HG03175 (cell line): ENCODE measurements at regions not wholly inside any gene's neighbourhood (a gene's known extent, or its start where the extent isn't known, plus 50 kb on each side); places are given as distances from the start of the nearest gene placed in this dataset.
"Not testable (repeated sequence)": the region's sequence is repeated elsewhere in the genome, so short reads cannot be mapped to it uniquely, and the experiment has no call there.

Experiments used
- ATAC-seq: cut with Tn5 transposase; IDR thresholded peaks from one replicate; pipeline ENCODE4 v1.9.1; 2021; ENCODE audit warnings: mild to moderate bottlenecking, moderate library complexity; ENCODE audit not compliant: unreplicated experiment

DNA sequence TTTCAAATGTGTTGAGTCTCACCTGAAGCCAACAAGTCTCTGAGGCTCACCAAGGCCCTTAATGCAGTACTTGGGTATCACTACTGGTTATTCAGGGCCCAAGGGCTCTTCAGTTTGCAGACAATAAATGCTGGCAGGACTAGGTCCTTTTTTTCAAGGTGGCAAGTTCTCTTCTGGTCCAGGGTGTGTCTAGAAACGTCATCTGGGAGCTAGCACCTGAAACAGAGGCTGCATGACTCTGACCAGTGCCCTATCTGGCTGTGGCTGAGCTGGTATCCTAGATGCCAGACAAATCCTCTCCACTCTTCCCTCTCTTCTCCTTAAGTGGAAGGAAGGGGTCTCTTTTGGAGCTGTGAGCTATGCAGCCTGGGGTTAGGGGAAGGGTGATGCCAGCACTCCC, 276.8 kb downstream of the PYDC2 start:
- ATAC-seq: no peak

DNA sequence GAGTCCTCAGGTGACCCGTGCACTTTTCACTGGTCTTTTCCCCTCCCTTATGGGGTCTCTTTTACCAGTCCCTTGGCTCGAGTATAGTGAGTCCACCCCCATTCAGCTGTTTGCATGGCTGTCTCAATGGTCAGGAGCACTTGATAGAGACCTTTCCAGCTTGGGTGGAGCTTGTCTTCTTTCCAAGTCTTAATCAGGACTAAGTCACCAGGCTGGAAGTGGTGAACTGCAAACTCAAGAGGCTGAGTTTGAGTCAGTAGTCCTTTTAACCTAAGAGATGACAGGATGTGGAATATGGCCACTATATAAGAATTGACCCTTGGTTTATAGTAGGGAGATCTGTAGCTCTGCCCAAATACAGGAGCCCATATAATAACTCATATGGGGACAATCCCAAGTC, 279.7 kb downstream of the PYDC2 start:
- no peak for ATAC-seq

DNA sequence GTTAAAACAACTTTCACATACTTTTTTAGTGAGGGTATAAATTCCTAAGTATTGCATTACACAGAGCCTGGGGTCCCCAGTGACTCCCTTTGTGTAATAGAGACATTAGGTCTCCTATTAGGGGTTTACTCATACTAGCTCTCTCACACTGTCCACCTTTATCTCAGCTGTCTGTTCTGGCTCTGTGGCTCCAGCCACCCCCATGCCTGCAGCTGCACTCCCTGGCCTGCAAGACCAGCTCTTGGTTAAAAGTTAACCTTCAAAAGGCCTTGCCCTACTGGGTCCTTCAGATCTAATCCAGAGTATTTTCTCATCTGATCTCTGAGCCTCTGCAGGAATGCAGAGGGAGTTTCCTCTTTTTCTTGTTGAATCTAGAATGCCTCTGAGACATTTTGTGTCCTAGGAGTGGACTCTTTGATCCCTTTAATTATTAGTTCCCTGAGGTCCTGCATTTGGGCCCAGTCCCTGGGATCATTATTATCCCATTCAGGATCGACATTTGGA, 280.9 kb downstream of the PYDC2 start:
- ATAC-seq: not testable (repeated sequence)

DNA sequence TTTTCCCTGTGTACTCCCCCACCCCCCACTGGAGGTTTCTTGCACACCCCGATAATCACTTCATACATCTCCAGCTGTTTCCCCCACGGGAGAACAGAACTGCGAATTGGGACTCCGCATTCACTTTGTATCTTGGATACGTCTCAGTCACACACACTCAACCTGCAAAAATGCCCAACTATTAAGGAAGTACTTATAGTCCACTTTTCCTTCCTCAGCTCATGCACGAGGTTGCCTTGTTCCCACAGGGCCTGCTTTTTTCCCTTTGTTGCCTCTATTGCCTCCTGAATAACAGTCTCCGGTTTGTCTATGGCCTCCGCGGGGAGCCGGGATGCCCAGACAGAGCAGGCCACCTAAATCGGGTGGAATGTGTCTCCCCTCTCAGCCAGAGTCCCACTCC, 282.3 kb downstream of the PYDC2 start:
- ATAC-seq: no peak

DNA sequence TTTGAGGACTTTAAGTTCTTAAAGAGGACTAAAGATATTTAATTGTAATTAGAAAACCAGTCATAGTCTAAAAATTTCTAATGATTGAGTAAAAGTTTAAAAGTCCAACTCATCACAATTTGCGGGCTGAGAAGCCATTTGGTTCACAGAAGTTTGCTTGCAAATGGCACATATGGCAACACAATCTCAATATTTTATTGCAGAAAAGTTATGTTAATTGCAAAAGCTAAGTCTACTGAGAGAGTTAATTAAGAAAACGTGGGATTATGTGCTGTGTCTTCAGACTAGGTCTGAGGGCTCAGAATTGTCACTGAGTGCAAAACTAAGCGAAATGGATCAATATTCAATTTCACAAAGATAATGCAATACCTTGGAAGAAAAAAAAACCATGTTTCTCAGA, 289.7 kb downstream of the PYDC2 start:
- no peak for ATAC-seq

DNA sequence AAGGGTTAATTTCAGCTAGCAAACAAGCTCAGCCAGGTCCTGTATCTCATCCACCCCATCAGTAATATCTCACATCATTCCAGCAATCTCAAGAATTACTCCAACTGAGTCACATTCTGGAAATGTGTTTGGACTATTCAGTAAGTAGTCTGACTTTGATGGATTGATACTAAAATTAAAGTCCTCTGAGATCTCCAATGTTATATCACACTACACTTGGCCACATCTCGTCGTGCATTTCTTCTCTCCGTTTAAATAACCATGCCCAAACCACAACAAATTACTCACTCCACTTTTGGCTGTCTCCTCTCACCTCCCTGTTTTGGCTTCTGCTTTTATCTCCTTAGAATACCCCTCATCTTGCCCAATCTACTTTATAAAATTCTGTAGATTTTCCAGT, 292.2 kb downstream of the PYDC2 start:
- no peak for ATAC-seq

DNA sequence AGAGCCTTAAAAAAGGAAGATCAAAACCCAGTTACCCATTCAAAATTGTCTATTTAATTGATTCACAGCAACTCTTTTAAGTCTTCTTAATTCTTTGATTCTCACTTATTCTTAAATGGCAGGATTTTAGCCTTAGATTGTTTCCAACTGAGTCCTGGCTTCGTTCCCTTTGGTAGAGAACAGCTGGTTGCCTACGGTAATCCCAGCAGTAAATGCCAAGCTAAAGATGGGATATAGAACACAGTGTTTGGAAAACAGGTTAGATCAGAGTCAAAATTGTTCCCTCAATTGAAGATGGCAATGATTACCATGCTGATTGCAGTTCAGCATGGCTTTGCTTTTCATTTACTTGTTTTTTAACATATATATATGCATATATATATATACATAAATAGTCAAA, 300.9 kb downstream of the PYDC2 start:
- no peak for ATAC-seq

DNA sequence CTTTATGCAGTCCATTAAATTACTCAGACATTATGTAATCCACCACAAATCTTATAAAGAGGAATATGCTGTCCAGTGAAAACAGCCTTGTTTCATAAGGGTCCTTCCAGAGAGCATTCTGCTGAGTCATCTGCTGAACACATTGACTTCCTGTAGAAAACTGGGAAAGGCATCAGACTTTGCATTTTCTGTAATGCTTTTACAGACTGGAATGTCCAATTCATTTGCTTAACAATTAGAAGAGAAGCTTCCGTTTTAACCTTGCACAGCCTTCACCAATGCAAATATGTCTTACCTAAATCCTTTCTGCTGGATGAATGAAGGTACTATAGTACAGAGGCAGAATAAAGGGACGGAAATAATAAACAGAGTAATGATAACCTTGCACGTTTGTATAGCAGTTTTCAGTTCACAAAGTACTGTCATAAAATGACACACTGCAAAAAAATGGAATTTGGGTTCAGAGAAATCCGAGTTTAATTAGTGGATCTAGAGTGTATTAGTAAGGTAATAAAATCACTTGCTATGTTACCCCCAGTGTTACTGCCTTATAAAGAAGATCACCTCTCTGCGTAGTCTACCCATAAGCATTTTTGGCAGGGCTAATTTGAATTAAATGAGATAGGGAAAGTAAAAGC, 301.5 kb downstream of the PYDC2 start:
- ATAC-seq: no peak

DNA sequence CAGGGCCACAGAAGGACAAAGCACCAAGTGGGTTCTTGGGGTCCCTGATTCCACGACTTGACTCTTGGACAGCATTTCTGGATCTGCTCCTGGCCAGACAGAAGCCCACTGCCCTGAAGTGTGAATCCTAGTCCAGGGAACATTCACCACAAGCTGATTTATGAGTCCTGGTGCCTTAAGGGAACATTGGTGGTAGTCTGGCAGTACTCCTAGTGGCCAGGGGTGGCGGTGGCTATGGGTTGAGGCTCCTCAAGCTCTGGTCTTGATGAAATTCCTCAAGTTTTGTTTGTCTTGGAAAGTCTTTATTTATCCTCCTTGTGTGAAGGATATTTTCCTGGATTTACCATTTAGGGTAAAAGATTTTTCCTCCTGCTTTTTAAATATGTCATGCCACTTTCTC, 307.5 kb downstream of the PYDC2 start:
- ATAC-seq: peak; percentile 49

DNA sequence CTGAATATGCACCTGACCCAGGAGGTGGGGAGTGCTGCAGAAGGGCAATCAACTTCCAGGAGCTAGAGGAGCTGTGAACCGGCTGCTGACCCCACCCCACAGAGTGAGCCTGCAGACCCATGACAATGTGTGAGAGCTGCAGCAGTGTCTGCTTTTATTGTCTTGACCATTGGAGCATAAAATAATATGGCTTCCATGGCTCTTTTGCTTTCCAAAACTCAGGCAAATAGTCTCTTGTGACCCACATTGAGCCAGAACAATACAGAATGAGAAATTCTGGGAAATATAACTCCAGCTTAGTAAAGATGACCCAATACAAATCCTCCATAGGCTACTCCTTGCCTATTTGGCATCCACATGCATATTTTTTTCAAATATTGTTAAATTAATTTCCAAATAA, 309.6 kb downstream of the PYDC2 start:
- no peak for ATAC-seq

DNA sequence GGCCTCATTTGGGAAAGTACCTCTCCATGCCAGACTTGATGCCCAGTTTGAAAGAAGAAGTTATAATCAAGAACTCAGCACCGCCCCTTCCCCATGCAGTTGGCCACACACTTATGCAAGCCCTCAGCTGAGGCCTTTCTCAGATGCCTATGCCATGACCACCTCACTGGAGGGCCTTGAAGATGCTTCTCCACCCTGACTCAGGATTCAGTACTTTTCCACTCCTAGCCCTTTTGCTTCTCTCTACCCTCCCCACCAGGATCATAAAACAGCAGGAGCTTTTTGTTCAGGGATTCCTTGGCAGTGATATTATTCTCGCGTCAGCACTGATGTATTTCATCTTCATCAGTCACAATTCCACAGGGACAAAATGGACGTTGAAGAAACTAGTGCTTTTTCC, 313.5 kb downstream of the PYDC2 start:
- no peak for ATAC-seq

DNA sequence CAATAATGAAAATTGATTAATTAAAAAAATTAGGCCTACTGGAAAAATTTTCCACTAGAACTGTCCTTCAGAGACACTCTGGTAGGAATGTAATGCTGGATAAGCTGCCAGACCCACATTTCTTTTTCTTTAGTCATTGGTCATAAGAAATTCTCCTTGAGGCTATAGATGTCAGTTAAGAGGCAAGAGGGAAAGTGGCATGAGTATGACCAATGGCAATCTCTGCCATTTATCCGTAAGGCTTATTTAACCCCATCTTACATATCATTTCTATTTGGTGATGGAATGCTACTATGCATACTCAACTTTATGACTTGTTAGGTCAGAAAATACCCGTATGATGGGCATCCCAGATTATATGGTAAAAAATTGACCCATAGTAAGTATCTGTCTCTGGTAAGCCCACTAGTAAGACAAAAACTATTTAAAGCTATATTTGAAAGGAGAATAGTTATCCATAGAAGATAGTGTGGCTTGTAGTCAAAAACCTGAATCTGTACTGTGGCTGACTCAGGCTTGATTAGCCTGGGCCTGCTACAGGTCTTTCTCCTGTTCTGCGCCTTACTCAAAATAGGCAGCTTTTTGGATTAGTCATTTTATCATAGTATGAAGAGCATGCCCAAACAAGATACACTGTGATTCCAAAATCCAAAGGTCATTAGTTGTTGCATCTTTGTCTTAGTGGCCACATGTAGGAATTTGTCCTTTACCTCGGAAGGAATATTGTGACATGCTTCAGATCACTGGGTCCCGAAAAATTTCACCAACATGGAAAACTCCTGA, 314.7 kb downstream of the PYDC2 start:
- no peak for ATAC-seq

DNA sequence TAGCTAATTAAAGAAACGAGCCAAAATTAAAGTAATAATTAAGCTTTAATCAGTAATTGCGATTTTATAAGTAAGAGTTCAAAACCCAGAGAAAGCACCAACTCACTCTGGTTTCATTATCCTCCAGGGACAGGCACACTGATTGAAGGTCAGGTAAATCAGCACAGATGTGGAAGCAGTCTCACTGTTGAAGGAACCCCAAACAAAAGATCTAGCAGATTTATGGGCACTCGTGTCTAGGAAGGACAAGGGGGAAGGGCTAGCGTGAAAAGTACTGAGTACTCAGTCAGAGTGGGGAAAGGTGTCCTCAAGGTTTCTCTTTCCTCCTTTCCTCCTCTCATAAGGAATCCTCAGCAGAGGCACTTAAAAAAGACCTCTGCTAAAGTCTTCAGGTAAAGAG, 320.1 kb downstream of the PYDC2 start:
- ATAC-seq: no peak

DNA sequence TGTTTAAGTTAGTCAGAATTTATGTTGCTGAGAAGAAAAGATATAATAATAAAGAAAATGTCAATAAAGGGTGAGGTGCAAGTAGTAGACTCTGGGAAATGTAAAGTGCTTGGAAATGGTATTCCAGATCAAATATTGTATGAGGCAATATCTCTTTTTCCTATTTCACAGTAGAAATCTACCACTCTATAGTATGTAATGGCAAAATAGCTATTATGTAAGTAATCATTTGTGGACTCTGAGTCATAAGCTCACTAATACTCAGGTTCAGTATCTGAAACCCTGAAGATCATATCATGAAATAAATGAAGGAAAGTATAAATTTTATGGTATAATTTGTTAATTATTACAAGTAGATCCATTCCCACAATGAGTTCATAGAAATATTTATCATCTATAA, 322.1 kb downstream of the PYDC2 start:
- no peak for ATAC-seq

DNA sequence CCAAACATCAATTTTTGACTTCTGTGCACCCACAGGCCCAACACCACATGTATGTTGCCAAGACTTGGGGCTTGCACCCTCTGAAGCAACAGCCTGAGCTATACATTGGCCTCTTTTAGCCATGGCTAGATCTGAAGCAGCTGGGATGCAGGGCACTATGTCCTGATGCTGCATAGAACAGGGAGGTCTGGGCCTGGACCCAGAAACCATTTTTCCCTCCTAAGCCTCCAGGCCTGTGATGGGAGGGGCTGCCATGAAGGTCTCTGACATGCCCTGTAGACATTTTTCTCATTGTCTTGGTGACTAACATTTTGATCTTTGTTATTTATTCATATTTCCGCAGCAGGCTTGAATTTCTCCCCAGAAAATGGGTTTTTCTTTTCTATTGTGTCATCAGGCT, 330.0 kb downstream of the PYDC2 start:
- ATAC-seq: no peak

DNA sequence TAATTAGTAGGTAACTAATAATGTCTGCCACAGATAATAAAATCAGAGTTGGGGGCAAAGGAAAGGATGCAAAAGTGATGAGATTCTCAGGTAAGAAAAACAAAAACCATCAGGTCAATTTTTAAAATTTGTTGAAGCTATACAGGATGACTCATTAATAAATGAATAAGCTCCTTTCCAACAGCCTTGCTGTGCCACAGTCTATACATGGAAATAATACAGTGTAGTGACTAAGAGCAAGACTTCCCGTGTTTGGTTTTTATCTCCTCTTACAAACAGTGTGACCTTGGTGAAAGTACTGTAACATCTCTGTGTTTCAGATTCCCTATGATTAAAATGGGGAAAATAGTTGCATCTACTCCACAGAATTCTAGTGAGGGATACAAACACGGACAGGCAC, 331.6 kb downstream of the PYDC2 start:
- no peak for ATAC-seq

DNA sequence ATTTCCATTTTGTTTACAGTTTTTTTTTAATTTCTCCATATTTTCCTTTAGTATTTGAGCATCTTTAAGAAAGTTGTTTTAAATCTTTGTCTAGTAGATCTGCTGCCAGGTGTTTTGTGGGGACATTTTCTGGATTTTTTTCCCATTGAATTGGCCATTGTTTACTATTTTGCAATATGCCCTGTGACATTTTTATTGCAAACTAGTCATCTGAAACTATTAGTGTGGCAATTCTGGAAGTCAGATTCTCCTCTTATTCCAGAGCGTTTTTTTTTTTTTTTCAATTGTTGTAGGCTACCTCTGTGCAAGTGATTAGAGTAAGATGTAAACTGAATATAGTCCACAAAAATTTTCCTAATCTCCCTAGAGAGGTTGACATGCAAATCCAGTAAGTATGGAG, 334.2 kb downstream of the PYDC2 start:
- ATAC-seq: no peak

DNA sequence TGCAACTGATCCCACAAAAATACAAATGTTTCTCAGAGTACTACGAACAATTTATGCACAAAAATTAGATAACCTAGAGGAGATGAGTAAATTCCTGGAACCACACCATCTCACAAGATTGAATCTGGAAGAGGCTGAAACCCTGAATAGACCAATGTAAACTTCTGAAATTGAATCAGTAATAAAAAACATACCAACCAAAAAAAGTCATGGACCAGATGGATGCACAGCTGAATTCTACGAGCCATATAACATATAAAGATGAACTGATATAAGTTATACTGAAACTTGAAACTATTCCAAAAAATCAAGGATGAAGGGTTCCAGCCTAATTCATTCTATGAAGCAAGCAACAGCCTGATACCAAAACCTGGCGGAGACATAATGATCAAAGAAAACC, 336.3 kb downstream of the PYDC2 start:
- no peak for ATAC-seq

DNA sequence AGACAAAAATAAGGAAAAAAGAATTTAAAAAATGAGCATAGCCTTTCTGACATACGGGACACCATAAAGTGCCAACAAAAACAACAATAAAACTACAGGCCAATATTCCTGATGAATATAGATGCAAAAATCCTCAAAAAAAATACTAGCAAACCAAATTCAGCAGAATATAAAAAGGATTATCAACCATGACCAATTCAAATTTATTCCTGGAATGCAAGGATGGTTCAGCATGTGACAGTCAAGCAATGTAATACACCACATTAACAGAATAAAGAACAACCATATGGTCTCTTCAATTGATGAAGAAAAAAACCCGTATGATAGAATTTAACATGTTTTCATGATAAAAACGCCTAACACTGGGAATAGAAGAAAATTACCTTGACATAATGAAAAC, 341.7 kb downstream of the PYDC2 start:
- ATAC-seq: no peak

DNA sequence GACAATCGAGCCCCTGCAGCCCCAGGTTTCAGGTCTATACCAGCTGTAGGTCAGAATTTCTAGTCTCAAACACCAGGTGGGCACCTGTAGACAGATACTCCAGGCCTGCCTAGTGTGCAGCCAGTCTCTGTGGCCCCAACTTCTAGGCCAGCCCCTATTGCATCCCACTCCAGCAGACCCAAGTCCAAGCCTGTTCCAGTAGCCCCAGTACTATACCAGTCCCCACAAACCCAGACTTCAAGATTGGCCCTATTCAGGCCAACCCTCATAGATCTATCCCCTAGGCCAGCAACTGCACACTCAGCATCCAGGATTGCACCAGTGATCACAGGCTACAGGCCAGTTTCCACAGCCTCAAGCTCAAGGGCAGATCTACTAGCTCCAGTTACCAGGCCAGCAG, 344.0 kb downstream of the PYDC2 start:
- no peak for ATAC-seq

DNA sequence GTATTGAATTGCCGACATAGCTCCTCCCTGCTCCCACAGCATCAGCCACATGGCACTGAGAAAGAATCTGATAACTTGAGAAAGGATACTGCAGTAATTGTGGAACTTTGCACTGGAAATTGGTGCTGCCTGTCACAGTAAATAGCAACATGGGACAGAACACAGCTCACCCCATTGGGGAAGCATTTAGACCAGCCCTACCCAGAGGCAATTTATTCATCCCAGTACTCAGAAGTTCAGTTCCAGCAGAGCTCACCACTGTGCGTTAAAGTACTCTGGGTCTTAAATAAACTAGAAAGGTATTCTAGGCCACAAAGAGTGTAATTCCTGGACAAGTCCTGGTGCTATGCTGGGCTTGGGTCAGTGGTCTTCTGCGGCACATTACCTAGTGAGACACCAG, 347.1 kb downstream of the PYDC2 start:
- no peak for ATAC-seq

DNA sequence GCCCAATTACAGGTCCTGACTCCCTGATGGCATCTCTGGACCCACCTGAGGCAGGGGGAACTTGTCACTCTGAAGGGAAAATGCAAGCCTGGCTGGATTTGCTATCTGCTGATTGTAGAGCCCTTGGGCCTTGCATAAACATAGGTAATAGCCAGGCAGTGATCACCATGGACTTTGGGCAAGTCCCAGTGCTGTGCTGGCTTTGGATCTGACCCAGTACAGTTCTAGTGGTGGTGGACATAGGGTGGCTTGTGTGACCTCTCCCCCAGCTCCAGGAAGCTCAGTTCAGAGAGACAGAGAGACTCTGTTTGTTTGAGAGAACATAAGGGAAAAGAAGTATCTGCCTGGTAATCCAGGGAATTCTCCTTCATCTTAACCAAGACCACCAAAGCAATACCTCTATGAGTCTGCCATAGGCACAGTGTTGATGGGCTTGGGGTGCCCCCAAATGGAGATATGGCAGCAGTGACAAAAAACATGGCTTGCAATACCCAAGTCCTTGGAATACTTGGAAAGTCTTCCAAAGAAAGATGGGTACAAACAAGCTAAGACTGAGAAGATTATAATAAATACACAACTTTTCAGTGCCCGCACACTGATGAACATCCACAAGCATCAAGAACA, 348.5 kb downstream of the PYDC2 start:
- no peak for ATAC-seq
